Upper lobe of left lung (tissue), 6 donors: ENCODE measurements at regions not wholly inside any gene's neighbourhood (a gene's known extent, or its start where the extent isn't known, plus 50 kb on each side); places are given as distances from the start of the nearest gene placed in this dataset.

ENCODE experiments used
- ATAC-seq, 2 donors: fragments of 200-7000 bp; cut with Tn5 transposase; one replicate each; pipeline ENCODE4 v1.9.1; 2022; ENCODE audit warnings: mild to moderate bottlenecking in 2 of 2, moderate library complexity in 2 of 2; ENCODE audit not compliant: low FRiP score in 2 of 2
- DNase-seq, 2 donors: peaks; one replicate each; pipeline ENCODE4 v3.0.0-alpha.2; 2019 to 2020
- H3K27ac ChIP-seq, 4 donors: fragments of 200-600 bp; sonication (generic); one replicate each; pipeline ENCODE4 v1.5.1; 2016 to 2019
- H3K27me3 ChIP-seq, 4 donors: fragments of 200-600 bp; sonication (generic); one replicate each; pipeline ENCODE4 v1.5.1; 2017 to 2019
- H3K36me3 ChIP-seq, 4 donors: fragments of 200-600 bp; sonication (generic); one replicate each; pipeline ENCODE4 v1.5.1; 2016 to 2019
- H3K4me1 ChIP-seq, 4 donors: fragments of 200-600 bp; sonication (generic); one replicate each; pipeline ENCODE4 v1.5.1; 2018 to 2019
- H3K4me3 ChIP-seq, 4 donors: fragments of 200-600 bp; sonication (generic); one replicate each; pipeline ENCODE4 v1.5.1; 2017 to 2019; ENCODE audit warnings: mild to moderate bottlenecking in 2 of 4, moderate library complexity in 1 of 4
- H3K9me3 ChIP-seq, 4 donors: fragments of 200-600 bp; sonication (generic); one replicate each; pipeline ENCODE4 v1.5.1; 2018 to 2019
- CTCF ChIP-seq, 6 experiments: fragments of 450-650 bp in 4 of 6; fragments of 200-600 bp in 2 of 6; sonication (generic) in 2 of 6; IDR thresholded peaks; one replicate each; pipeline ENCODE4 v1.5.1; 2016 to 2019; ENCODE audit warnings: antibody characterized with exemption in 6 of 6
- EP300 ChIP-seq, 4 donors: sonication (generic); formaldehyde crosslinking; IDR thresholded peaks; one replicate each; pipeline ENCODE4 v1.5.1; 2017; ENCODE audit warnings: antibody characterized with exemption in 4 of 4, control low read depth in 2 of 4
- POLR2A ChIP-seq, 4 donors: fragments of 450-650 bp; IDR thresholded peaks; one replicate each; pipeline ENCODE4 v1.5.1; 2016 to 2017; ENCODE audit warnings: antibody characterized with exemption in 4 of 4, mild to moderate bottlenecking in 2 of 4
- POLR2AphosphoS5 ChIP-seq, 2 donors: sonication (generic); formaldehyde crosslinking; IDR thresholded peaks; one replicate each; pipeline ENCODE4 v1.5.1; 2017; ENCODE audit warnings: antibody characterized with exemption in 2 of 2
- WGBS, 2 donors: methylation state at CpG; one replicate each; pipeline ENCODE4 v1.1.5; 2017 to 2018; 5-methylcytosine and 5-hydroxymethylcytosine counted together
- donor health status: DM: no; HTN: no; CAD: no; lungs with moderate emphysema.
- donor health status: DM: no; HTN: yes; CAD: no; lungs with severe emphysema.

GRCh38 chr18:2121224-2121623, 450.1 kb downstream of the METTL4 start:
- no peak for ATAC-seq
- TF ChIP-seq POLR2A (IDR thresholded peaks at IDR 0.05) (no peak), POLR2AphosphoS5 (IDR thresholded peaks at IDR 0.05) (no peak), CTCF (IDR thresholded peaks at IDR 0.05) (no peak)
- Histone ChIP-seq H3K9me3 (no peaks in the 10 kb centered on the region), H3K4me1 (no peaks in the 10 kb centered on the region), H3K4me3 (no peak overlapping the region), H3K27me3 (no peaks in the 10 kb centered on the region), H3K27ac (no peak overlapping the region), H3K36me3 (no peaks in the 10 kb centered on the region)
- DNase-seq, result no peak
- WGBS, 2 donors, result 59 to 60% methylated on average over 3 of the region's 3 CpGs

- no peaks in the 10 kb centered on the region for H3K4me1 ChIP-seq
- no peaks in the 10 kb centered on the region for H3K36me3 ChIP-seq
- no peak overlapping the region for H3K27ac ChIP-seq
- TF ChIP-seq CTCF (IDR thresholded peaks at IDR 0.05), result no peak
- no peak for TF ChIP-seq EP300 (IDR thresholded peaks at IDR 0.05)
- TF ChIP-seq POLR2A (IDR thresholded peaks at IDR 0.05), result no peak
- no peak for TF ChIP-seq POLR2AphosphoS5 (IDR thresholded peaks at IDR 0.05)
- ATAC-seq (no peak), DNase-seq (no peak)
- no peak overlapping the region for H3K4me3 ChIP-seq
- WGBS, 2 donors, result 92 to 93% methylated on average over 2 of the region's 2 CpGs
- no peaks in the 10 kb centered on the region for H3K9me3 ChIP-seq
- no peaks in the 10 kb centered on the region for H3K27me3 ChIP-seq
Measured at GRCh38 chr18:2123077-2123476, 448.2 kb downstream of the METTL4 start.

GRCh38 chr18:2134364-2134763, 436.9 kb downstream of the METTL4 start:
- H3K4me1 ChIP-seq, result no peaks in the 10 kb centered on the region
- no peaks in the 10 kb centered on the region for H3K27me3 ChIP-seq
- no peaks in the 10 kb centered on the region for H3K36me3 ChIP-seq
- ATAC-seq (no peak), DNase-seq (no peak)
- no peak overlapping the region for H3K4me3 ChIP-seq
- TF ChIP-seq POLR2AphosphoS5 (IDR thresholded peaks at IDR 0.05) (no peak), EP300 (IDR thresholded peaks at IDR 0.05) (no peak), POLR2A (IDR thresholded peaks at IDR 0.05) (no peak), CTCF (IDR thresholded peaks at IDR 0.05) (no peak)
- H3K27ac ChIP-seq, result no peak overlapping the region
- H3K9me3 ChIP-seq, result no peaks in the 10 kb centered on the region

- DNase-seq (no peak), ATAC-seq (no peak)
- Histone ChIP-seq H3K27ac (no peak overlapping the region), H3K27me3 (no peaks in the 10 kb centered on the region), H3K36me3 (no peaks in the 10 kb centered on the region), H3K9me3 (no peaks in the 10 kb centered on the region), H3K4me3 (no peak overlapping the region), H3K4me1 (no peaks in the 10 kb centered on the region)
- 70 to 77% methylated on average over 3 of the region's 3 CpGs for WGBS, 2 donors
- TF ChIP-seq POLR2AphosphoS5 (IDR thresholded peaks at IDR 0.05), result no peak
- TF ChIP-seq EP300 (IDR thresholded peaks at IDR 0.05), result no peak
- no peak for TF ChIP-seq POLR2A (IDR thresholded peaks at IDR 0.05)
- no peak for TF ChIP-seq CTCF (IDR thresholded peaks at IDR 0.05)
Measured at GRCh38 chr18:2135309-2135708, 436.0 kb downstream of the METTL4 start.

- DNase-seq, result no peak
- WGBS, 2 donors, result 71 to 82% methylated on average over 3 of the region's 3 CpGs
- H3K9me3 ChIP-seq, result no peaks in the 10 kb centered on the region
- no peak overlapping the region for H3K27ac ChIP-seq
- no peak for ATAC-seq
- TF ChIP-seq EP300 (IDR thresholded peaks at IDR 0.05) (no peak), POLR2AphosphoS5 (IDR thresholded peaks at IDR 0.05) (no peak), POLR2A (IDR thresholded peaks at IDR 0.05) (no peak), CTCF (IDR thresholded peaks at IDR 0.05) (no peak)
- H3K36me3 ChIP-seq, result no peaks in the 10 kb centered on the region
- H3K4me3 ChIP-seq, result no peak overlapping the region
- H3K27me3 ChIP-seq, result no peaks in the 10 kb centered on the region
- H3K4me1 ChIP-seq, result no peaks in the 10 kb centered on the region
Measured at GRCh38 chr18:2138552-2138951, 432.8 kb downstream of the METTL4 start.
